ENCODE measurements at regions not wholly inside any gene's neighbourhood (a gene's known extent, or its start where the extent isn't known, plus 50 kb on each side); places are given as distances from the start of the nearest gene placed in this dataset.

DNA sequence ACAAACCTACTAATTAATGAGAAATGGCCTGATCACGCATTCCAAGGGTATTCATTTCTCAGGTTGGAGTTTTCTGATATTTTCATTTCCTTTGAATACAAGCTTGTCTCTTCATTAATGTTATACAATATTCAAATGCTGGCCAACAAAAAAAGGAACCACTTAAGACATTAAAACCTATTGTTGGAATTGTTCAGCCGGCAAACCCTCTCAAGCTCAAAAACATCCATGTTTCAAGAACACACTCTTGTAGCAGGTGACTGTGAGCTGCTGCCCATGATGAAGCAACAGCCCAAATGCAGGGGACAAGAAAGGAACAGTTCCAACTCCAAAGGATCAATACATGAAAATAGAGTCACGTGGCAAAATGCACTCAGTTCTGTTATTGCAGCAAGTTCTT lies 454.5 kb downstream of the BCL11A start:
- DNase-seq (ENCODE audit: low spot score) = no peak

DNA sequence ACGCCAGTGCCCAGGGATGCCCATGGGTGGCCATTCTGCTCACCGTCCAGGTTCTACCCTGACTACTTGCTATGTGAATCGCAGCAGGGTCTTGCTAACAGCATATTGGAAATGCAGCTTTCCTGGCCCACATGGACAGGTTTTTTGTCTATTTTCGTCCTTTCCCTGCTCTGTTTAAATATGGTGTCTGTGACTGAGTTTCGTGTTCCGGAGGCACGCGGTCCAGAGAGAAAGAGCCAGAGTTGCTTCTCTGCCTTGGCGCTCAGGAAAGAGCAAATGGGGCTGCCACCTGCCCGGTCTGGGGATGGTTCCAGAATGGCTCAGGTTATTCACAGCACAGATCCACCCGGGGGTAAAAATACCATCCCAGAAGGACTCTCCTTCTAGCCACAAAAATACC lies 456.2 kb downstream of the BCL11A start:
- DNase-seq (ENCODE audit: low spot score) = no peak

DNA sequence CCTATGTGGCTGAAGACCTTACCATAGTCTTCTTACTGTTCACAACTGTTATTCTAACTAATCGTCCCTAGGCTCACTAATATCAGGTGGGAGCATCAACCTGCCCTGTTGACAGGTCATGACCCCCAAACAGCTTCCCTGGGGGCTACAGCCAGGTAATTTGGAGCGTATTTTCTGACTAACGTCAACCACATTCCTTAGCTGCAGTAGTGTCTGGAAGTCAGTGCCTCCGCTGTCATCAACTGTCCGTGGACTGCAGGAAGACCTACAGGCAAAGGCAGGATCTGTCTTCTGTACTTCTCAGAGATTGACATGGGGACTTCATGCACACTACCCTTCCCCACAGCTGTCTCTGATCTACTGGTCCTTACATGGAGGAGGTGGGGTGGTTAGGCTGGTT lies 456.9 kb downstream of the BCL11A start:
- DNase-seq (ENCODE audit: low spot score) = no peak

DNA sequence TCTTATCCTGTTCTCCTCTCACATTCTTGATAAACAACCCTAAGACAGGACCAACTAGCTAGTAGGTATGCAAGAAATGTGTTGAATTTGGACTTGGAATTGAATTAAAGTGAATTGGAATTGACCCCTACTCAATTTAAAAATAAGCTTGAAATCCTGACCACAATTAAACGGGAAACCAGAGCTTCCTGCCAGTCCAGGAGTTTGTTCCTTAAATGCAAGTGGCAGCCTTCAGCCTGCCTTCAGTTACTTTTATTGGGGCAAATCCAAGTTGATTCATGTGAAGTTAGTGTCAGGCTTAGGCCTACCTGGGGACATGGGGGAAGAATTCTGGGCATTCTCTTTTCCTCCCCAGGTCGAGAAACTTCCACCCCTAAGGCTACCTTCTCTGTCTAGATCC lies 457.6 kb downstream of the BCL11A start:
- no peak for DNase-seq (ENCODE audit: low spot score)

DNA sequence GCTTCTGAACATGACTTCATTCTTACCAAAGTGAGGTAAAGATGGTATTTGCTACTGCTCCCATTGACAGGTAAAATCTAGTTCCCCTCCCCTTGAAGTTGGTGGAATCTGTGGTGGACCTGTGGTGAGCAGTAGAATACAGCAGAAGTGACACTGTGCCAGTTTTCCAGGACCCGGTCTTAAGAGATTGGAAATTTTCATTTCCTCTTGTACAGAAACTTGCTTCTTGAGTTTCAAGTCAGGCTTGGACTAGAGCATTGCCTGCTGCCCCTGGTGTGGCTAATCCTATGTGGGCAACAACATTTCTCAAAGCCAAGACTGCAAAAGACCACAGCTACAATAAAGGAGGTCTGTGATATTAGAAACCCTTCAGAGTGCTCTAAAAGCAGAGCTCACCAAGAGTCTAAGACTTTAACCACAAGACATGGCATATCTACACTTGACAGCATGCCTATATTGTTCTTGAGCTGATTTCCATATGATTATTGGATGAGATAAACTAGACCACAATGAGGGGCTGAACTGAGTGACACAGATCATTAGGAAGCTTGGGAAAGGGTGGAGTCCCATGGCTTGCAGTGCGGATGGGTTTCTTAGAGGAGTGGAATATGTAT lies 458.1 kb downstream of the BCL11A start:
- no peak for DNase-seq (ENCODE audit: low spot score)

DNA sequence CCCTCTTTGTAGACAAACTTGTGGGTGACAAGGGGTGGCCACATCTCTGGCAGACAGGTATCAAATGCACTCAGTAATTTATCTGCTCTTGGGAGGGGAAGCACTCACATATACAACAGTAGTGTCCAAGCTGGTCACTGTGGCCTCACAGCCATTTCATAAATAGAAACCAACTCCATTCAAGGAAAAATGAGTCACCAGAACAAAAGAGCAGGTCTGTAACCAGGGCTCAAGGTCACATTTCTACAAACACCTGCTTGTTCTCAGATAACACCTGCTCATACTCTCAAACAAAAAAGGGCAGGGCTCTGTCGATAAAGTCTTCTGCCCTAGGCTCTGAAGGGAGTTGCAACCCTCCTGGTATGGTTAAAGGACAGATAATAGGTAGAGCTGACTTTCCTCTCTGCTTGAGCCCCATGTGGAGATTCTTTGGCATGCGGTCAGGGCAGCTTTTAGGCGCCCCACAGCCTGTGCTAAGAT lies 459.0 kb downstream of the BCL11A start:
- DNase-seq (ENCODE audit: low spot score) = peak; percentile 74

DNA sequence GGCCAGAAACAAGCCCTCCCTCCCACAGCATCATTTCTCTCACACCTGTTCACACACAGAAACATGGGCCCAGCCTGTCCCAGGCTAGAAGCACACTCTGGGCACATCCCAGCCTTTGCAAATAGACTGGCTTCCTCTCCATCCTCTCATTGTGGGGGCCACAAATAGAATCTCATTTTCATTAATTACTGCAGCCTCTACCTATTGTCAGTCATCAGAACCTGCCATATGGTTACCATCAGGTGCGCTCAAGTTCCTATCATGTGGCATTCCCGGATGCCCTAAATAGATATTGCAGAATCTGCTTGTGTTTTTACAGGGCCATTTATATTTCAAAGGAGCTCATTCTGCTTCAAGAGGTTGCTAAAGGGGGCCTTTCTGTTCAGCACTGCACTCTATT lies 460.7 kb downstream of the BCL11A start:
- no peak for DNase-seq (ENCODE audit: low spot score)

DNA sequence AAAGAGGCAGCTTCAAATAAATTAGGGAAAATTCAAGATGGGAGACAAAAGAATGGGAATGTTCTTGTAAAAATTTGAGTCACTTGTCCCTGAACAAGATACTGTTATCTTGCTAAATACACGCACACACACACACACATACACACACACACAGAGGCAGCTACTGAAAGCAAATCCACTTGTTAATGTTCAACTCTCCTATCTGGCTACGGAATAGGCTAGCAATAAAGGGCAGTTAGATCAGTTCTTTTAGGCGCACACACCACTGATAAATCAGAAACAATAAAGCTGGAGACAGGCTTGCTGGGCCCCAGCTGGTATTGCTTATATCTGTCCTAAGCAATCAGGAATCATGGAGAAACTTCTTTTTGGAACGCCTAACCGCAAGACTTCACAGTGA lies 461.6 kb downstream of the BCL11A start:
- DNase-seq (ENCODE audit: low spot score) = peak; percentile 90

DNA sequence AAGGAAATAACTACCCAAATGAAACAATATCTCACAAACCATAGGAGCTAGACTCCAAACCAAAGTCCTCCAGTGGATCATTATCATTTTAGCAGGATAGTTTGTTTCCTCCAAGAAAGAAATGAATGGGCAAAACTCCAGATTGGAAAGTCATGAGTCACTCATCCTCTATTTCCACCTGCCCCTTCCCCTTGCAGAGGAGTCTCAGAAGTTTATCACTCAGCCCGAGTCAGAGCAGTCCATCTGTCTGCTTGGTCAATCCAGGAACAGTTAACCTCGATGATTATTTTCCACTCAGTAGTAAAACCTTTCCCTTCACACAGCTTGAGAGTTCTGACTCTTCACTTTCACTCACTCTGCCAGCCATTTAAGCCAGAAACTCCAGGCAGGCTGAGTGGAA lies 462.2 kb downstream of the BCL11A start:
- DNase-seq (ENCODE audit: low spot score) = no peak

DNA sequence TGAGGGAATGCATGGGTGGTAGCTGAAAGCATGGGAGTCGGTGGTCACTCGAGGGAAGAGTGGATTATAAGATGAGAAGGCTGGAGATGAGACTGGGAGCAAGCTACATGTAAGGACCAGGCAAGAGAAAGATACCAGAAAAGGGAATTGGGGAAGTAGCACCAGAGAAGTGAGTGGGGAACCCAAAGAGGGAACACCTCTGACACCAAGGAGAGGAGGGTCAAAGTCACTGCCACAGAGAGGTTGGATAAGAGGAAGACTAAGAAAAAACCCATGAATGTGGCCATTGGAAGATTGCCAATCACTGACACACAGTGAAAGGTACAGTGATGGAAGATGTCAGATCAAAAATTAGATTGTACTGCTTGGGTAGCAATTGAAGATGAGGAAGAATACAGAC lies 473.9 kb downstream of the BCL11A start:
- DNase-seq (ENCODE audit: low spot score) = no peak

DNA sequence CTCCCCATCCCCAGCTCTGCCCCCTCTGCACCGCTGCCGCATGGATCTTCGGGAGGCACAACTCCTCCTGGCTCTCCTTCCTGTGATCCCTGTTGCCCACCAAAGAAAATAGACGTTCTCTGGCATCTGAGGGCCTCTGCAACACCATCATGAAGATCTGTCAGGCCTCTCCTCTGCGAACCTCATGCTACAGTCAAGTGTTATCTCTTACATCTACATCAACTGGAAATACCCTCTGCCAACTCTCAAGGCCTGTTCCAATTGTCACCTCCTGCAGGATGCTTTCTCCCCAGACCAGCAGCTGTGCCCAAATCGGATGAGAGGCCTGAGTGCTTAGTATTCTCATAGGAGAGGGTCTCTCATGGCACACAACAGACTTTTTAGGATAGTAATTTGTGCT lies 478.4 kb downstream of the BCL11A start:
- no peak for DNase-seq (ENCODE audit: low spot score)

DNA sequence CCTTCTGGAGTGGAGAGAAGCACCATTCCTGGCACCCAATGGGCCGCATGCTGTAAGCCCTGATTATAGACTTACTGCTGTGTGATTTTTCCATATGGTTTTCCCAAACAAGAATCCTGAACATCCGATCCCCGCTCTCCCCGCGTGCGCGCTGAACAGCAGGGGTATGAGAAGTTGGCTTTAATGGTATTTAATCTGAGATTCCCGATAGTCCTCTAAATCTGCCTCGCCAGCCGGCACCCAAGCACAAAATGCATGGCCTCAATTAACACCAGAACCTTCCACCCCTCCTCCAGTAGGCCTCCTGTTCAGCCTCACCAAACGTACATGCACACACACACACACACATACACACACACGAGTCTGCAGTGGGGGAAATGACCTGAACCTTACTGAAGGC lies 480.3 kb downstream of the BCL11A start:
- DNase-seq (ENCODE audit: low spot score) = no peak

DNA sequence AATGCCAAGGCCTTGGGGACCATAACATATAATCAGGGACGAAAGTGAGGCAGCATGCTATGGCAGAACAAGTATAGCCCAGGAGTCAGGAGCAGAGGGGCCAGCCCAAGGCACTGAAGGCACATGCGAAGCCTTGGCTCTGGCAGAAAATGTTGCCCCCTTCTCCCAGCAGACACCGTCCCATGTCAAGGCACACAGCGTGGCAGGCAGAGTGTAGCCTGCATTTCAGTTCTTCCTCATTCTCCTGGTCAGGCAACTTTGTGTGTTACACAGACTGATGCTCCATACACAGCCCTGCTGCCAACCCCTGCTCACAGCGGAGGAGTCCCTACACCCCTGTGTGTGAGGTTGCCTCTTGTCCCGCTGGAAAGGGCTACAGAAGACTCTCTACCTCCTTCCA lies 480.8 kb downstream of the BCL11A start:
- no peak for DNase-seq (ENCODE audit: low spot score)

DNA sequence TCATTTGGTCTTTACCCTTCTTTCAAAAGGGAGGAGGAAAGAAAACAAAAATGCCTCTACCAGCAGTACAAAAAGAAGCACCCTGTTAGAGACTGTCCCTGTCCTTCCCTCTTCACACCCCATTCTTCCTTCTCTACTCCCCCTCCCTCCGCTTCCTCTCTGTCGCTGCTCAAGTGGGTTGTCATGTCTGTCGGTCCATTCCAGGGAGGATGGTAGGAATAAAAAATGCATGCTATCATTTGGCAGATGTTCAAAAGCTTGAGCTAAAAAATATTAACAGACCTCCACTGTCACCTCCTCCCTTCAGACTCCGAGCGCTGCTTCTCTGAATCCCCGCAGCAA lies 482.0 kb downstream of the BCL11A start:
- DNase-seq (ENCODE audit: low spot score) = no peak

DNA sequence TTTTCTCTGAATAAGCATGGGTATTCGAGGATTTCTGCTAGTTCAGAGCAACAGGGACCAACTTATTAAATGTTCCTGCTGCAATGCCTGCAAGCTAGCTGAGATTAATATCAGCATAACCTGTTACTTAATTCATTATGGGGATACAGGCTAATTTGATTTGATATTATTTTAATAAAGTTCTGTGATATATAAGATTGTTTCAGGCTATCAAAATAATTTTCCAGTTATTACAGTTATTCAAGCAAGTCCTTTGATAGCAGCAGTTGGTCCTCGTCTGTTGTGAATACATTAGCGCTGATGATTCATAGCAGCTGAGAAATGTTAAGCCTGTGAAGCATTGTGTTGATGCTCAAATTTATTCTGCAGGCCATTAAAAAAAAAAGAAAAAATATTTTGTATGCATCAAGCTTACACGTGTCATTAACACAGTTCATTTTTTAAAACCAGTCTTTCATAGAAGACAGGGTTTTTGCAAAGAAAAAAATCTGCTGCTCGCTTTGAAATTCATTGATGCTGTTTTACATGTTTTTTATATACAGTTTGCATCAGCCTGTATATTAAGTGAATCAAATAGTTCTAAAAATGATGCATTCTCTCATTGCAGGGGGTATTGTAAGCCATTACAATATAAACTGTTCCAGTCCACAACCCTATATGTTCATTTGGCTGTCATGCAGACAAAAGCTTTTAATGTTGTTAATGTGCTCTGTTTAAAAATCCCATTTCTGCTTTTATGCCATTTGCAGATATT lies 482.5 kb downstream of the BCL11A start:
- DNase-seq (ENCODE audit: low spot score) = no peak

DNA sequence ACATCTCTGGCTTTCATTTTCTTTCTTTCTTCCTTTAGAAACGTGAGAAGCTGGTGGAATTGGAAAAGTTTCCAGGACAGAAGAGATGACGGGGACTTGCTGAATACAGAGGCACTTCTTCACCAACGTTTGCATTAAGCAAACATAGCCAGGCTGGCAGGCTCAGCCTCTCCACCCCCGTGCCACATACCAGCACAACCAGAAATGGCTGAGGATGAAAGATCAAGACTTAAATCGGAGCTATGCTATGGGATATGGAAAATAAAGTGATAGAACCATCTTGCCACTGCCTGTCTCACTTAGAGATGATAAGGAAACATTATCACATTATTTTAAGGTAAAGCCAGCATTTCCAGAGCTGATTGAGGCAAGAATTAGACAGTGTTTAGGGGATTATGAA lies 483.3 kb downstream of the BCL11A start:
- no peak for DNase-seq (ENCODE audit: low spot score)

DNA sequence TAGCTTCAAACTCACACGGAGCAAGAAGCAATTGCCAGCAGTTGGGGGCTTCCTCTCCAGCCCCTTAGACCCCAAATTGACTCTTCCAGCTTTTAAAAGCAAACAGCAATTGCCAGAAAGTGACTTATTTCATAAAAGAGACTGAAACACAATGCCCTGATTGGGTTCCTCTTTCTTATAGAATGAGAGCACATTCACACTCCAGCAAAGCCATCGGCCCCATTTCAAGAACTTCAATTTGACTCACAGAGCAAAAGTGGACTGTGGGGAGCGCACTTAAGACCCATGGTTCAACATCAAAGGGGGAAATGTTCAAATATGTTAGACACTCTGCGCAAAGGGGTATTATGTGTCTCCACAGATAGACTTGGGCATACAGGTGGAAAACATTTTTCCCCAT lies 484.7 kb downstream of the BCL11A start:
- DNase-seq (ENCODE audit: low spot score) = no peak

DNA sequence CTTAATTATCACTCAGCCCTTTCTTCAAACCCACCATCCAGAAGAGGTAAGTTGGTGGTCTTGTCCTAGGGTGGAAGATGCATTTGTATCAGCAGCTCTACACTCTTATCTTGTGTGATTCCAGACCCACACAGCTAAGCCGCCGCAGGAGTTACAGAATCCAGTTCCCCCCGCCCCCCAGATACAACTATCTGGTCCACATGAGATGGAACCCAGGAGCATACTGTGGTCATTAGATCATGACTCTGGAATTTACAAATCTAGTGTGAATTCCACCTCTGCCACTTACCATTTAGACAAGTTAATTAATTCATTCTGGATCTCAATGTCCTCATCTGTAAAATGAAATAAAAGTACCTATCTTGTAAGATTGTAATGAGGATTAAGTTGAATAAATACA lies 486.4 kb downstream of the BCL11A start:
- no peak for DNase-seq (ENCODE audit: low spot score)

DNA sequence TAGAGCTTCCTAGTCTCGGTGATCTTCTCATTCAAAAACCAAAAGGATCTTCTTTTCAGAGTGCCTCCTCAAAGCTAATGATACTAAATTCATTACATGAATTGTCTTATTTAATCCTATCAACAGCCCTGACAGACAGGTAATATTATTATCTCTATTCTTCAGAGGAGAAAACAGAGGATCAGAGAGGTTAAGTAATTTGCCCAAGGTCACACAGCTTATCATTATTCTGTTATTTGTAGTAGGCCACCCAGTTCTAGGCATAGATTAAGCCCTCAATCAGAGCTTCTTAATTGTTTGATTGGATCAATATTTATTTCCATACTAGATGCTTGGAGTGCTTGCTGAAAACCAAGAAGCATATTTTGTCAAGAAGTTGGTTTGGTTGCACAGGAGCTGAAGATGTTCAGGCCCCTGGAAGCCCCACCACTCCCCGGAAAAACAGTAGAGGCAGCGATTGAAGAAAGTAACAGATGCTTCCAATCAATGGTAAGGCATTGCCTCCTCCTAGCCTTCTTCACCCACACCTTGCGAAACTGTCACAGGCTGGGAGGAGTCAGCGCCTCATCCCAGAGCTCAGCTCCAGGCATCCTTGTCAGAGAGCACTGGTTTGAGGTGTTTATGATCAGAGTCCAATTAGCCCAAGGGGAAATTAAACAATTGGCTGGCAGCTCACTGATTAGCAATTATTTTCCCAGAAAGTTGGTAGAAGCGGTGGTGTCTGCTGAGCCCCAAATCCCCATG lies 487.2 kb downstream of the BCL11A start:
- DNase-seq (ENCODE audit: low spot score) = no peak

DNA sequence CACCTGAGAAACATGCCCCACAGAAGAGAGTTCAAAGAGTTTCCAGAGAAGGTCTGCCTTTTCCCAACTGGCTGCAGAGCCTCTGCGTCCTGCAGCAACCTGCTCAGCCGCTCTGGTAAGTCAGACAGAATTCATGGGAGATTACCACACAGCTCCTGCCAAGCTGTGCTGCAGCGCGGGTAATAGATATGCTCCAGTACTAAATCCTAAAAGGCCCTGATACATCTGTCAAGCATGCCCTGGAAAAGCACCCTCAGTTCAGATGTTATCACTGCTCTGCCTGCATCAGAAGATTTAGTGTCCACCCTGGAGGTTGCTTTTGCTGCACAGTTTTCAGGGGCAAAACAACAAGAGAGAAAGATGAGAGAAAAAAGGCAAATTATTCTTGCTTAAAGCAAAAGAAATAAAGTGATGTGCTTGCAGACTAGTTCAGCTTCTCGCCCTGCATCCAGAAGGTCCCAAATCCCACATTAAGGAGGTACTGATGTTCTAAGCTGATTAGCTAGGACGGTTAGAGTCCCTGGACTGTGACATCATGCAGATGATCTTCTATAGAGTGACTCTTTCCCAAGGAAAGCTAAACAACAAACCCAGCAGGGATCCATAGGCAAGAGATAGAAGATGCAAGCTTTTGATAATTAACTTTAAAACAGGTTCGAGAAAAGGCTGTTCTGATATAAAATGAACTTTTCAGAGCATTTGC lies 488.6 kb downstream of the BCL11A start:
- DNase-seq (ENCODE audit: low spot score) = no peak

DNA sequence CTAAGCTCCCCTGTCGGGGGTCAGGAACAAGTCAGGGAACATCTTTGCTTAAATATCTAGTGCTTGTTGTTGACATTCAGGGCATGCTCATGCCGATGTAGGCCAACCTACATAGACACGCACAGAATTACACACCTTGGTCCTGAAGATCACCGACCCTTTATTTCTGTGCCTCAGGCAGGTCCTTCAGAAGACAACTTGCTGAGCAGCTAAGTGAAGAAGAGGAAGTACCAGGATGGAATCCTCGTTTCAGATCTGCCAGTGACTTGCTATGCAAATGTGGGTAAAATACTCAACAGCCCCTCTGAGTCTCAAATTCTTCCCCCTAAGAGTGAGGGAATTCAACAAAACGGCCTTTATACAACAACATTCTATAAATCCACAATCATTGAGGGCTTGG lies 494.7 kb downstream of the BCL11A start:
- no peak for DNase-seq (ENCODE audit: low spot score)

DNA sequence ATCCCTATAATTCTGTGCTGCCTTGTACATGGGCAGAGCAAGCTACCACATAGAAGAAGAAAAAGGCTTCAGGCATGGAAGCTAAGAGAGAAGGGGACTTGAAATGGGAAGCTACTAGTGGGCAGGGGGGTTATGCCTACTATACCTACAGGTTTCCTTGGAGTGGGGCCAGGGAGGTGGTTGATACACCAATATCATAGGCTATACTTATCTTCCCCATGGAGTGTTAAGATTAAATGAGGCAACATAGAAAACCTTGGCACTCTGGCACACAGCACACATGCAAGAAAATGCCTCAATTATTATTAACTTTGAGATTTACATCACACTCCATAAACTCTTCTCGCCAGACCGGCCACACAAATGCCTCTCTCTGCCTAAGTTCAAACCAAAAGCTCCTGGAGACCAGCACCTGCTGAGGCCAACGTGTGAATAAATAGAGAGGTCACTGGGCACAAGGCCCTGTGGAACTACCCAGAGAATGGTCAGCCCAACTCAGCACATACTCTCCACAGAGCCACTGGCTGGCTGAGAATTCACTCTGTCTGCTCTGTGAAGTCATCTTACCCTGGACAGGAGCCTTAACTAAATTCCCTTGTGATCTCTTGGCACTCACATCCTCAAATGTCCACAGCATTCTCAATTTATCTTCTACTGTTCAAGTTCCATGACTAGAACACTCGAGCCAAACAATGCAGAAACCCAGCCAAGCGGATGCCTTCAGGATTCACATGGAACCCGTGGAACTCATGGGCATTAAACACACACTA lies 498.7 kb downstream of the BCL11A start:
- peak; percentile 35 for DNase-seq (ENCODE audit: low spot score)
